ENCODE measurements at regions not wholly inside any gene's neighbourhood (a gene's known extent, or its start where the extent isn't known, plus 50 kb on each side); places are given as distances from the start of the nearest gene placed in this dataset.

GRCh38 chr16:13421726-13422125 lies 498.2 kb upstream of the ERCC4 start:
- H3K27ac ChIP-seq (ENCODE audit: low read length): no peak overlapping the region
- H3K9me3 ChIP-seq (ENCODE audit: low read length): no peaks in the 10 kb centered on the region; the same call in 1 of the 2 replicates
- no peak overlapping the region for H3K4me2 ChIP-seq (ENCODE audit: low read length)
- no peaks in the 10 kb centered on the region for H3F3A ChIP-seq (ENCODE audit: low read length, unreplicated experiment)
- ATAC-seq (no peak), DNase-seq (no peak)
- ChIA-PET CTCF (no interaction called here), POLR2A (ENCODE audit: unreplicated experiment) (no interaction called here)
- H3K36me3 ChIP-seq (ENCODE audit: low read depth, low read length): no peaks in the 10 kb centered on the region
- no peak overlapping the region for H2AFZ ChIP-seq (ENCODE audit: low read length)
- no peaks in the 10 kb centered on the region for H3K9me2 ChIP-seq (replicated peaks; ENCODE audit: low read length)
- H3K27me3 ChIP-seq (ENCODE audit: low read length): no peaks in the 10 kb centered on the region
- intact Hi-C loops (cut with micrococcal nuclease): no loop called here
- H3K9ac ChIP-seq (ENCODE audit: low read length): no peak overlapping the region
- no peaks in the 10 kb centered on the region for H3K4me1 ChIP-seq (ENCODE audit: insufficient read depth, low read length)
- H3K79me2 ChIP-seq (ENCODE audit: low read length): no peaks in the 10 kb centered on the region
- no TSS peak for BruUV-seq (replicated peaks)
- TF ChIP-seq CTCF (conservative IDR thresholded peaks at IDR 0.05; ENCODE audit: low read depth, low read length): no peak
- H3K4me3 ChIP-seq (ENCODE audit: low read length): no peak overlapping the region
- H4K20me1 ChIP-seq (ENCODE audit: low read length): no peaks in the 10 kb centered on the region

- H3K4me1 ChIP-seq (ENCODE audit: insufficient read depth, low read length): no peaks in the 10 kb centered on the region
- intact Hi-C loops (cut with micrococcal nuclease): no loop called here
- no peaks in the 10 kb centered on the region for H3K36me3 ChIP-seq (ENCODE audit: low read depth, low read length)
- H4K20me1 ChIP-seq (ENCODE audit: low read length): no peaks in the 10 kb centered on the region
- no peak overlapping the region for H3K9ac ChIP-seq (ENCODE audit: low read length)
- no peaks in the 10 kb centered on the region for H3K27me3 ChIP-seq (ENCODE audit: low read length)
- BruUV-seq (replicated peaks): no TSS peak
- no peak overlapping the region for H3K27ac ChIP-seq (ENCODE audit: low read length)
- ATAC-seq (no peak), DNase-seq (no peak)
- no peak overlapping the region for H2AFZ ChIP-seq (ENCODE audit: low read length)
- H3K4me2 ChIP-seq (ENCODE audit: low read length): no peak overlapping the region
- ChIA-PET POLR2A (ENCODE audit: unreplicated experiment) (no interaction called here), CTCF (no interaction called here)
- H3K9me3 ChIP-seq (ENCODE audit: low read length): no peaks in the 10 kb centered on the region; the same call in 1 of the 2 replicates
- H3K4me3 ChIP-seq (ENCODE audit: low read length): no peak overlapping the region
- no peak for TF ChIP-seq EZH2 (IDR thresholded peaks at IDR 0.05; ENCODE audit: low read length, unreplicated experiment)
- no peak for TF ChIP-seq EZH2phosphoT487 (IDR thresholded peaks at IDR 0.05; ENCODE audit: borderline replicate concordance, low read length)
- no peak for TF ChIP-seq CTCF (conservative IDR thresholded peaks at IDR 0.05; ENCODE audit: low read depth, low read length)
- no peaks in the 10 kb centered on the region for H3K79me2 ChIP-seq (ENCODE audit: low read length)
- no peaks in the 10 kb centered on the region for H3F3A ChIP-seq (ENCODE audit: low read length, unreplicated experiment)
- H3K9me2 ChIP-seq (replicated peaks; ENCODE audit: low read length): no peaks in the 10 kb centered on the region
Observed at GRCh38 chr16:13425836-13426235, 494.1 kb upstream of the ERCC4 start.

- no TSS peak for BruUV-seq (replicated peaks)
- intact Hi-C loops (cut with micrococcal nuclease): no loop called here
- H3K4me2 ChIP-seq (ENCODE audit: low read length): no peak overlapping the region
- no peaks in the 10 kb centered on the region; the same call in 1 of the 2 replicates for H3K9me3 ChIP-seq (ENCODE audit: low read length)
- ChIA-PET POLR2A (ENCODE audit: unreplicated experiment) (no interaction called here), CTCF (no interaction called here)
- no peak overlapping the region for H3K27ac ChIP-seq (ENCODE audit: low read length)
- no peaks in the 10 kb centered on the region for H3K4me1 ChIP-seq (ENCODE audit: insufficient read depth, low read length)
- H3K27me3 ChIP-seq (ENCODE audit: low read length): no peaks in the 10 kb centered on the region
- H3K9me2 ChIP-seq (replicated peaks; ENCODE audit: low read length): no peaks in the 10 kb centered on the region
- no peaks in the 10 kb centered on the region for H3K79me2 ChIP-seq (ENCODE audit: low read length)
- no peak for TF ChIP-seq CTCF (conservative IDR thresholded peaks at IDR 0.05; ENCODE audit: low read depth, low read length)
- no peak for TF ChIP-seq EZH2 (IDR thresholded peaks at IDR 0.05; ENCODE audit: low read length, unreplicated experiment)
- no peak for TF ChIP-seq EZH2phosphoT487 (IDR thresholded peaks at IDR 0.05; ENCODE audit: borderline replicate concordance, low read length)
- no peak overlapping the region for H2AFZ ChIP-seq (ENCODE audit: low read length)
- H3K9ac ChIP-seq (ENCODE audit: low read length): no peak overlapping the region
- DNase-seq: no peak
- H3K4me3 ChIP-seq (ENCODE audit: low read length): no peak overlapping the region
- no peaks in the 10 kb centered on the region for H3K36me3 ChIP-seq (ENCODE audit: low read depth, low read length)
- no peaks in the 10 kb centered on the region for H4K20me1 ChIP-seq (ENCODE audit: low read length)
- no peak for ATAC-seq
- no peaks in the 10 kb centered on the region for H3F3A ChIP-seq (ENCODE audit: low read length, unreplicated experiment)
Observed at GRCh38 chr16:13426269-13426668, 493.7 kb upstream of the ERCC4 start.

All from PC-3 (cell line).